IPS-18c (cell line): ENCODE measurements at regions not wholly inside any gene's neighbourhood (a gene's known extent, or its start where the extent isn't known, plus 50 kb on each side); places are given as distances from the start of the nearest gene placed in this dataset.

Experiments used
- H3K4me3 ChIP-seq: 2 replicates; pipeline ENCODE4 v1.7.0; 2013; ENCODE audit warnings: low read depth, mild to moderate bottlenecking, low read length, moderate library complexity; ENCODE audit not compliant: insufficient read depth
- H3K9me3 ChIP-seq: one replicate; pipeline ENCODE4 v1.6.1; 2013; ENCODE audit warnings: mild to moderate bottlenecking, low read length, moderate library complexity; ENCODE audit not compliant: control insufficient read depth, insufficient read depth

DNA sequence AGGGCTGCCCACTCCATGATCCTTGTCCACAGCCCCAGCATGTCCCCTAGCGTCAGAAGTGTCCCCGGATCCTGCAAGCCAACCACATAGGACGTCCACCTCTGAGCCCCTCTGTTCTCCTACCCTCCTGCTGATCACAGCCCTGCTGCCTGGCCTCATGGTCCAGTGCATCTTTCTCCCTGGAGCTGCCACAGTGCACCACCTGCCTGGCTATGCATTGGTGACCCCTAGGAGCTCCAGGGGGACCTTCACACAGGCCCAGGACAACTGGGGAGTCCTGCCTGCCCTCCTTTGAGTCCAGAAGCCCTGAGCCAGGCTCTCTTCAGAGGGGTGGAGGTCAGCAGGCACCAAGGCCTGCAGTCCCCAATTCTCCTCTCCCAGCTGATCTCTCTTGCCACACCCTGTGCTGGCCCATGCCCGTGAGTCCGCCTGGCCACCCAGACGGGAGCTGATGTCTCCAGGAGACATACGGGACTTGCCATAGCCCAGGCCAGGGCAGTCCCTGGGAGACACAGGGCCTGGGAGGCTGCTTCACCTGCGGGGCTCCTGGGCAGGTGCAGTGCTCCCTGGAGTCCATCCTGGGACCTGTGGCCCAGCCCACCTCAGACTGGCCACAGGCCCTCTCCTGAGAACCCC lies 77.4 kb upstream of the RET start:
- H3K4me3 ChIP-seq, result no peak overlapping the region
- H3K9me3 ChIP-seq, result peaks cover 2% of the 10 kb centered on the region

- Histone ChIP-seq H3K4me3 (no peak overlapping the region), H3K9me3 (peaks cover 2% of the 10 kb centered on the region)
Measured at GRCh38 chr10:43000021-43000411, 76.9 kb upstream of the RET start.

GRCh38 chr10:43000651-43001426 lies 76.0 kb upstream of the RET start:
- H3K9me3 ChIP-seq, result peaks cover 2% of the 10 kb centered on the region
- H3K4me3 ChIP-seq, result no peak overlapping the region

- H3K9me3 ChIP-seq, result no peaks in the 10 kb centered on the region
Measured at GRCh38 chr10:43001427-43001795, 75.5 kb upstream of the RET start.

GRCh38 chr10:43002596-43002995 lies 74.3 kb upstream of the RET start:
- Histone ChIP-seq H3K4me3 (no peak overlapping the region), H3K9me3 (no peaks in the 10 kb centered on the region)

More at GRCh38 chr10:43001427-43001795, 75.5 kb upstream of the RET start:
- no peak overlapping the region for H3K4me3 ChIP-seq

DNA sequence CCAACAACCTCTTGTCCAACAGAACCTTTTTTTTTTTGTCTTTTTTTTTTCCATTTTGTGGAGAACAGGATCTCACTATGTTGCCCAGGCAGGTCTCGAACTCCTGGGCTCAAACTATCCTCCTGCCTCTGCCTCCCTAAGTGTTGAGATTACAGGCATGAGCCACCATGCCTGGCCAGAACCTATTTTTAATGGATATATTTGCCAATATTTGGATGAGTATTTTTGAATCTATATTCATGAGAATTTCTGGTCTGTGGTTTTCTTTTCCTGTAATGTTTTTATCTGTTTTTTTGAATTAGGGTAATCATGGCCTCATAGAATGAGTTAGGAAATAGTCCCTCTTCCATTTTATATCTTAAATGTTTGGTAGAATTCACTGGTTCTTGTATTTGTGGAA lies 70.4 kb upstream of the RET start:
- Histone ChIP-seq H3K4me3 (no peak overlapping the region), H3K9me3 (peaks cover 4% of the 10 kb centered on the region)

DNA sequence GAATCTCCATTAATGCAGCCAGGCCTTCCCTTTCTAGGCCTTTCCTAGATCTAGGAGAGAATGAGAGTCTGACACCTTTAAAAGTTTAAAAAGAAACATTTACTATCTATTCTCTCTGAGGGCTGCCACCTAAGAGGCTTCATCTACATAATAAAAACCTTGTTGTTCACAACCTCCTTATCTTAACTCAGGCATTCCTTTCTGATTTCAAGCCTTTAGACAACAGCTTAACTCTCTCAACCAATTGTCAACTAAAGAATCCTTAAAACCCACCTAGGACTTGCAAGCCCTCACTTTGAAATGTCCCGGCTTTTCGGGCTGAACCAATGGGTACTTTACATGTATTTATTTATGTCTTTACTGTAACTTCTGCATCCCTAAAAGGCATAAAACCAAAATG lies 64.3 kb upstream of the RET start:
- Histone ChIP-seq H3K4me3 (no peak overlapping the region), H3K9me3 (peaks cover 4% of the 10 kb centered on the region)

- Histone ChIP-seq H3K4me3 (no peak overlapping the region), H3K9me3 (peaks cover 4% of the 10 kb centered on the region)
Measured at GRCh38 chr10:43013065-43013464, 63.8 kb upstream of the RET start.

GRCh38 chr10:43024524-43024923 lies 52.3 kb upstream of the RET start:
- no peak overlapping the region for H3K4me3 ChIP-seq
- H3K9me3 ChIP-seq, result no peaks in the 10 kb centered on the region

- Histone ChIP-seq H3K4me3 (no peak overlapping the region), H3K9me3 (no peaks in the 10 kb centered on the region)
Measured at GRCh38 chr10:43024942-43025700, 51.7 kb upstream of the RET start.

GRCh38 chr10:43026039-43026973 lies 50.6 kb upstream of the RET start:
- Histone ChIP-seq H3K4me3 (peak overlapping the region; percentile 20), H3K9me3 (no peaks in the 10 kb centered on the region)
